C4-2B (cell line): ENCODE measurements at regions not wholly inside any gene's neighbourhood (a gene's known extent, or its start where the extent isn't known, plus 50 kb on each side); places are given as distances from the start of the nearest gene placed in this dataset.

Source experiments
- H3K27ac ChIP-seq: fragments of 450-650 bp; 2 replicates; pipeline ENCODE4 v1.5.1; 2017
- CTCF ChIP-seq: fragments of 450-650 bp; conservative IDR thresholded peaks from 2 replicates; pipeline ENCODE4 v1.5.1; 2017; ENCODE audit warnings: mild to moderate bottlenecking
- ZFX ChIP-seq: fragments of 450-650 bp; IDR thresholded peaks from 2 replicates; pipeline ENCODE4 v1.6.1; 2017

- TF ChIP-seq CTCF (no peak), ZFX (no peak)
- no peak overlapping the region for H3K27ac ChIP-seq
Observed at GRCh38 chr2:16038621-16039020, 98.3 kb downstream of the MYCN start.

- TF ChIP-seq ZFX = no peak
- no peak for TF ChIP-seq CTCF
- H3K27ac ChIP-seq = no peak overlapping the region
Observed at GRCh38 chr2:16037808-16038457, 97.6 kb downstream of the MYCN start.

DNA sequence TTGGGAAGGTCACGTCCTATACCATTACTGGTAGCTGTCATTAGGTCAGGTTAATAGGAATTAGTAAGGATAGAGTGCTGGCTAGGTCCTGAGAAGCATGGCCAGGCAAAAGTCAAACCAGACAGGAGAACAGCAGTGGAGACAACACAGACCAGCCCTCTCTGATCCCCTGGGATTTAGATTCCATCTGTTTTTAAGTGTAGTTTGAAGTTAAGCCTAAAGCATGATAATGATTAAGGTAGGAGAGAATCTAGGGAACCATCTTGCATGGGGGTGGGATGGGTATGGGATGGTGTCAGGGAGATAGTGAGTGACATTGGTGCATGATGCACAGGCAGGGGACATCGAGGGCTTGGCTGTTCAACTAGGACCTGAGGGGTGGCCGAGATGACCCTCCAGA lies 96.6 kb downstream of the MYCN start:
- TF ChIP-seq ZFX = no peak
- no peak for TF ChIP-seq CTCF
- no peak overlapping the region for H3K27ac ChIP-seq

DNA sequence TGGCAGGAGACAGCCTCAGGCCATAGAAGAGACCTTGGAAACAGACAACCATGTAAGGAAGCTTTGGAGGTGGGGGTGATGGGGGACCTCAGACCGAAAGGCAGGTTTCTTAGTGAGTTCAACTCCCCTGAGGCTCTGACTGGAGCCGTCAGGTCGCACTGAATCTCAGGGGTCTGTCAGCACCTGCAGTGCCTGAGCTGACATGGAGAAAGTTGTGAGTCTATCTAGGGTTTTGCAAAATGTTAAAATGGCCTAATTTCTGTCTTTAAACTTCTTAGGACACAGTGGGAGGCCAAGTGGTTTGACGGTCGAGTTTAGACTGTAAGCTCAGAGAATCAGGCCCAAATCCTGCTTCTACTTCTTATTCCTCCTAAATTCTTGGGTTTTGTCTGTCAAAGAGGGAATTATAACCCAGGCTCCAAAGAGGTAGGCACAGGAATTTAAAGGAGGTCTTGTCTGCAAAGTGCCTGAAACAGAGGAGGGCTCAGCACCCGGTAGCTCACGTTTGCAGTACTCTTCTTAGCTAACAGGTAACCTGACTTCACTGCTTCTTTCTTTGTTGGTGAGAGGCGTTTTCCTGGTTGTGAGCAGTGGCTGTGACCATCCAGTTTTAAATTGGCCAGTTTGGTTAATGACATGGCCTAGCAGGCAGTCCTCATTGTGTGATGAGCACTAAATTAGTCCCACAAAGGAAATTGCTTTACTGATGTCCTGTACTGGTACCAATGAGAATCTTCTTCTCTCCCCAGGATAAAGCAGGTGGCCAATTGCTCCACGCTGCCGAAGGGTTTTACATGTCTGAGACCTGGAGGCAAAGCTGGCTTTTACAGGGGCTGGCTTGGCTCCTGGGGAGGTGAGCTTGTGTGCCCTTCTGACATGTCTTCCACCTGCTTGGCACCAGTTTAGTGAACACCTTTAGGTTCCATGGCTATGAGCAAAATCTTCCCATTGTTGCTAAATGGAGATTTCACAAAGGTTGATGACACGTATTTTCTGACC lies 95.7 kb downstream of the MYCN start:
- no peak for TF ChIP-seq ZFX
- no peak for TF ChIP-seq CTCF
- H3K27ac ChIP-seq = no peak overlapping the region

DNA sequence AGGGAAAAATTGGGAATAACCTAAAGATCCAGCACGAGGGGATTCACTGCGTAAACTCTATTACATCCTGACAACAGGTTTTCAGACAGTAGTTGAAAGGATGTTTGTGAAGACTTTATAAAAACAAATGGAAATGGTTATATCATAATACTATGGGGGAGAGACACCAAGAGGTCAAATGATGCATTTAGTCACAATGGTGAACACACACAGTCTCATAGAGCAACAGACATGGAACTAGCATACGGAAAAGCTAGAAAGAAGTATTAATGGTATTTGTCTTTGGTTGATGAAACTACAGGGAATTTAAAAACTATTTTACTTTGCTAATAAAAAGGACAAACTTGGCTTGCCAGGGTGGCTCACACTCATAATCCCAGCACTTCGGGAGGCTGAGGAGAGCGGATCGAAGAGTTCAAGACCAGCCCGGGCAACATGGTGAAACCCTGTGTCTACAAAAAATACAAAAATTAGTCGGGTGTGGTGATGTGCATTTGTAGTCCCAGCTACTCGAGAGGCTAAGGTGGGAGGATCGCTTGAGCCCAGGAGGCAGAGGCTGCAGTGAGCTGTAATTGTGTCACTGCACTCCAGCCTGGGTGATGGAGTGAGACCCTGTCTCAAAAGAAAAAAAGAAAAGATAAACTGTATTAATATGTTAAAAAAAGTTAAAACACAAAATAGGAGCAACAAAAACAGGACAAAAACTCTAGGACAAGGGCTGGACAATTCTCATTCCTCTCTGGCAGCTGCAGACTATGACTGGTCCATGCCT lies 94.8 kb downstream of the MYCN start:
- TF ChIP-seq CTCF (no peak), ZFX (no peak)
- no peak overlapping the region for H3K27ac ChIP-seq

DNA sequence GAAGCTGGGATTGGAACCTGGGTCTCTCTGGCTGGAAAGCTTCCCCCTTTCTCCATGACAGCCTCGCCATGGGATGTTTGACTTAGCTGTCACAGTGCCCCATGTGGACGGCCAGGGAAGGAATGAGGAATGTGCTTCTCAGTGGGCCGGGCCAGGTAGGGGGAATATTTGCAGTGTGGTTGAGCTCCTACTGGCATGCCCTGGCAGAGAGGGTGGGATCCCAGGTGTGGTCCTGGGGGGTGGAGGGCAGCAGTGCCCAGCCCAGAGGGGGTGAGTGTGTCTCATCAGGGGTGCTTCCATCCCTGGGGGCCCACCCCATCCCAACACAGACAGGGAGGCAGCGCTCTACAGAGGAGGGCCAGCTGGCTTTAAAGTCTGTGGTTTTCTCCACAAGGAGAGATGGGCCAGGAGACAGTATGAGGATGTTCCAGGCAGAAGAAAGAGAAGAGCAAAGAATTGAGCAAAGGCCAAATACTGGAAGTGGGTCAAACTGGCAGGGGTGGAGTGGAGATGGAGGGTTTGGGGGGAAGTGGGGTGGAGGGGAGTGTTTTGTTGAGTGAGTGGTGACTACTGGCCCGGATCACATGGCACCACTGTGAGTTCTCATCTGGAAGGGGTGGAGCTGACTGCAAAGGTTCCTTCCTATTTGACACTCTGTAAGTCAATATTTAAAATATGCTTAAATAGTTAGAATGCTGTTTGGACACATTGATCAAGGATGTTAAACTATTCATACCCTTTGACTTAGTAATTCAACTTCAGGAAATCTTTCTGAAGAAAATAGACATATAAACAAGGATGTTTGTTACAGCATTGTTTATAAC lies 94.0 kb downstream of the MYCN start:
- TF ChIP-seq CTCF (peak; percentile 44), ZFX (no peak)
- no peak overlapping the region for H3K27ac ChIP-seq
